GM18511 (cell line): ENCODE measurements at regions not wholly inside any gene's neighbourhood (a gene's known extent, or its start where the extent isn't known, plus 50 kb on each side); places are given as distances from the start of the nearest gene placed in this dataset.
"Not testable (repeated sequence)": the region's sequence is repeated elsewhere in the genome, so short reads cannot be mapped to it uniquely, and the experiment has no call there.

Source experiments
- ATAC-seq: cut with Tn5 transposase; IDR thresholded peaks from one replicate; pipeline ENCODE4 v1.9.1; 2021; ENCODE audit warnings: mild to moderate bottlenecking, moderate library complexity; ENCODE audit not compliant: unreplicated experiment

- ATAC-seq = no peak
These were observed 1305.2 kb downstream of the ARAP2 start for GRCh38 chr4:34939073-34939472.

GRCh38 chr4:34943741-34944386 is 1300.5 kb downstream of the ARAP2 start:
- no peak for ATAC-seq

- no peak for ATAC-seq
These were observed 1293.4 kb downstream of the ARAP2 start for GRCh38 chr4:34950926-34951325.

- ATAC-seq = no peak
These were observed 1291.0 kb downstream of the ARAP2 start for GRCh38 chr4:34953145-34953799.

- no peak for ATAC-seq
These were observed 1279.7 kb downstream of the ARAP2 start for GRCh38 chr4:34964613-34965012.

GRCh38 chr4:34972189-34972588 is 1272.1 kb downstream of the ARAP2 start:
- no peak for ATAC-seq

- no peak for ATAC-seq
These were observed 1270.5 kb downstream of the ARAP2 start for GRCh38 chr4:34973650-34974312.

GRCh38 chr4:34974313-34974680 is 1270.0 kb downstream of the ARAP2 start:
- no peak for ATAC-seq

- not testable (repeated sequence) for ATAC-seq
These were observed 1223.1 kb downstream of the ARAP2 start for GRCh38 chr4:35021222-35021621.

GRCh38 chr4:35025152-35025834 is 1219.0 kb downstream of the ARAP2 start:
- no peak for ATAC-seq

- ATAC-seq = no peak
These were observed 1206.1 kb downstream of the ARAP2 start for GRCh38 chr4:35038079-35038805.

GRCh38 chr4:35038845-35039244 is 1205.5 kb downstream of the ARAP2 start:
- no peak for ATAC-seq

- no peak for ATAC-seq
These were observed 1191.8 kb downstream of the ARAP2 start for GRCh38 chr4:35052546-35052945.

- ATAC-seq = no peak
These were observed 1181.2 kb downstream of the ARAP2 start for GRCh38 chr4:35063031-35063570.

- ATAC-seq = no peak
These were observed 1177.9 kb downstream of the ARAP2 start for GRCh38 chr4:35066406-35066805.

- ATAC-seq = no peak
These were observed 1163.5 kb downstream of the ARAP2 start for GRCh38 chr4:35080799-35081198.

- ATAC-seq = no peak
These were observed 1157.1 kb downstream of the ARAP2 start for GRCh38 chr4:35087218-35087617.

GRCh38 chr4:35100932-35101331 is 1143.4 kb downstream of the ARAP2 start:
- no peak for ATAC-seq

GRCh38 chr4:35102066-35102465 is 1142.2 kb downstream of the ARAP2 start:
- no peak for ATAC-seq

- no peak for ATAC-seq
These were observed 1138.8 kb downstream of the ARAP2 start for GRCh38 chr4:35105486-35105885.
